ENCODE measurements at regions not wholly inside any gene's neighbourhood (a gene's known extent, or its start where the extent isn't known, plus 50 kb on each side); places are given as distances from the start of the nearest gene placed in this dataset.

GRCh38 chr2:238967031-238967977, 119.4 kb downstream of the TWIST2 start:
- no peak for DNase-seq (ENCODE audit: low read depth)
- TF ChIP-seq CTCF (IDR thresholded peaks at IDR 0.05; ENCODE audit: insufficient read depth, low read length, poor library complexity, severe bottlenecking): no peak
- peaks cover 11% of the 10 kb centered on the region for H3K27me3 ChIP-seq (ENCODE audit: control insufficient read depth, insufficient read depth, low read length)

GRCh38 chr2:238967978-238968360, 120.1 kb downstream of the TWIST2 start:
- Histone ChIP-seq H3K36me3 (ENCODE audit: control insufficient read depth, insufficient read depth, low read length) (no peaks in the 10 kb centered on the region), H3K4me3 (ENCODE audit: low read depth, low read length) (no peak overlapping the region), H3K27me3 (ENCODE audit: control insufficient read depth, insufficient read depth, low read length) (peaks cover 11% of the 10 kb centered on the region)
- TF ChIP-seq CTCF (IDR thresholded peaks at IDR 0.05; ENCODE audit: insufficient read depth, low read length, poor library complexity, severe bottlenecking): no peak
- DNase-seq (ENCODE audit: low read depth): no peak

More at GRCh38 chr2:238967031-238967977, 119.4 kb downstream of the TWIST2 start:
- H3K4me3 ChIP-seq (ENCODE audit: low read depth, low read length): no peak overlapping the region
- no peaks in the 10 kb centered on the region for H3K36me3 ChIP-seq (ENCODE audit: control insufficient read depth, insufficient read depth, low read length)

DNA sequence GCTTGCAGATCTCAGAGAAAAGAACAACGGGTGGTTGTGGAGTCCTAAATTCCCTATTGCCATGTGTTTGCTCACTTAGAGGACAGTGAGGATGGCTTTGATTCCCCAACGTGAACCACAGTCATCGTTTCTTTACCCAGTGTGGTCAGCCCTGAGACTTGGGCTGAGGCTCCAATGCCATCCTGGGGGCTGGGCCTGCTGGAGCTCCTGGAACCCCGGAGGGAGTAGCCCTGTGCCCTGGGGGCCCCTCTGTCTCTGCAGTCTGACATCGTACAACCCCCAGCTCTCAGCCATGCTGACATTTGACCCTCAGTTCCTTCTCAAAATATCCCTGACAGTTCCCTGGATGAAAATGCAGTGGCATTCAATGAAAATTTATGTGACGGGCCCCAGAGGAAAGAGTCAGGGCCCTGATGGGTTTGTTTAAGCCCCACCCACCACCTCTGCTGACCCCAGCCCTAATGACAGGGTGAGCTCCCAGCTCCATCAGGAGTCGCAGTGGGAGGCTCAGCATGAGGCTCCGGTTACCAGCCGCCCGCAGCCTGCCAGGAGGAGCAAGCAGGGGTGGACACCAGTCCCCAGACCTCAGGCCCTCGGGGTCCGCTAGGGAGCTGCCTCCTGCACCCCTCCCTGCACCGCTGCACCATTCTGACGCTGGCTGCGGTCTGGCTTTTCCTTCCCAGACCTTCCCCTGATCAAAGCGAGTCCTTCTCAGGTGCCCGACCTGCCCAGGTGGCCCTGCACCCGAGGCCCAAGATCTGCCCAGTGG, 120.9 kb downstream of the TWIST2 start:
- TF ChIP-seq CTCF (IDR thresholded peaks at IDR 0.05; ENCODE audit: insufficient read depth, low read length, poor library complexity, severe bottlenecking): no peak
- no peak for DNase-seq (ENCODE audit: low read depth)
- Histone ChIP-seq H3K27me3 (ENCODE audit: control insufficient read depth, insufficient read depth, low read length) (peaks cover 11% of the 10 kb centered on the region), H3K4me3 (ENCODE audit: low read depth, low read length) (no peak overlapping the region), H3K36me3 (ENCODE audit: control insufficient read depth, insufficient read depth, low read length) (no peaks in the 10 kb centered on the region)

- DNase-seq (ENCODE audit: low read depth): no peak
- no peaks in the 10 kb centered on the region for H3K36me3 ChIP-seq (ENCODE audit: control insufficient read depth, insufficient read depth, low read length)
- H3K27me3 ChIP-seq (ENCODE audit: control insufficient read depth, insufficient read depth, low read length): peaks cover 11% of the 10 kb centered on the region
- TF ChIP-seq CTCF (IDR thresholded peaks at IDR 0.05; ENCODE audit: insufficient read depth, low read length, poor library complexity, severe bottlenecking): no peak
- H3K4me3 ChIP-seq (ENCODE audit: low read depth, low read length): no peak overlapping the region
Measured at GRCh38 chr2:238969857-238970256, 122.0 kb downstream of the TWIST2 start.

DNA sequence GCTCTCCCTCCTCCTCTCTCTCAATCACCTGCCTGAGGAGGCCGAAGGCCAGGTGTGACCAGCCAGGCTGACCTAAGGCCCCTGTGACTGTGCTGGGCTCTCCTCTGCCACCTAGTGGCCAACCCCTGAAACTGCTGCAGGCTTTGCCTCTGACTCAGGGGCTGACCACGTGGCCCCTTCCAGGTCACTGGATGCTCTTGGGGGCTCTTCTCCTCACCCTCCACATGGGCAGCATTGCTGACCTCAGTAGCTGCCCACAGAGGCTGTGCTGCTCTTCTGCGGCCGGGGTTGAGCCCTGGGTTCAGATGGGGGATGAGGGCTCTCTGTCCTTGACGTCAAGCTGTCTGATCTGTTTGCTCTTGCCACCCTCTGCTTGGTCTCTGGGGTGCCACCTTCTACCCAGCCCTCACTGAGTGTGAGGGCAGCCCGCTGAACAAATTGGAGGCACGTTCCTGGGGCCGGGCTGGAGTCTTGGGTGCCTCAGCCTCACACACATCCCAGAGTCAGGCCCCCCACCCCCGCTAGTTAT, 122.7 kb downstream of the TWIST2 start:
- DNase-seq (ENCODE audit: low read depth): peak; percentile 9
- peak; percentile 98 for TF ChIP-seq CTCF (IDR thresholded peaks at IDR 0.05; ENCODE audit: insufficient read depth, low read length, poor library complexity, severe bottlenecking)
- Histone ChIP-seq H3K36me3 (ENCODE audit: control insufficient read depth, insufficient read depth, low read length) (no peaks in the 10 kb centered on the region), H3K27me3 (ENCODE audit: control insufficient read depth, insufficient read depth, low read length) (peaks cover 8% of the 10 kb centered on the region), H3K4me3 (ENCODE audit: low read depth, low read length) (no peak overlapping the region)

All from kidney epithelial cell (primary cell).